GM18873 (cell line): ENCODE measurements at regions not wholly inside any gene's neighbourhood (a gene's known extent, or its start where the extent isn't known, plus 50 kb on each side); places are given as distances from the start of the nearest gene placed in this dataset.
"Not testable (repeated sequence)": the region's sequence is repeated elsewhere in the genome, so short reads cannot be mapped to it uniquely, and the experiment has no call there.

Experiments used
- ATAC-seq: cut with Tn5 transposase; IDR thresholded peaks from one replicate; pipeline ENCODE4 v1.9.1; 2021; ENCODE audit warnings: mild to moderate bottlenecking, moderate library complexity, moderate number of reproducible peaks; ENCODE audit not compliant: unreplicated experiment, low FRiP score

GRCh38 chr15:66959875-66960274 lies 105.5 kb upstream of the SMAD3 start:
- ATAC-seq, result no peak

- no peak for ATAC-seq
Measured at GRCh38 chr15:66960519-66960918, 104.9 kb upstream of the SMAD3 start.

GRCh38 chr15:66961407-66961884 lies 104.0 kb upstream of the SMAD3 start:
- ATAC-seq, result no peak

GRCh38 chr15:66961901-66962300 lies 103.5 kb upstream of the SMAD3 start:
- no peak for ATAC-seq

- ATAC-seq, result no peak
Measured at GRCh38 chr15:66962522-66962921, 102.9 kb upstream of the SMAD3 start.

- no peak for ATAC-seq
Measured at GRCh38 chr15:66963084-66963483, 102.3 kb upstream of the SMAD3 start.

GRCh38 chr15:66963710-66964109 lies 101.7 kb upstream of the SMAD3 start:
- no peak for ATAC-seq

GRCh38 chr15:66964111-66964738 lies 101.2 kb upstream of the SMAD3 start:
- no peak for ATAC-seq

GRCh38 chr15:66964791-66965190 lies 100.6 kb upstream of the SMAD3 start:
- no peak for ATAC-seq

- no peak for ATAC-seq
Measured at GRCh38 chr15:66965201-66965900, 100.1 kb upstream of the SMAD3 start.

GRCh38 chr15:66966256-66966655 lies 99.1 kb upstream of the SMAD3 start:
- ATAC-seq, result no peak

- no peak for ATAC-seq
Measured at GRCh38 chr15:66968806-66969596, 96.4 kb upstream of the SMAD3 start.

GRCh38 chr15:66974131-66974530 lies 91.3 kb upstream of the SMAD3 start:
- not testable (repeated sequence) for ATAC-seq

GRCh38 chr15:66976106-66976640 lies 89.2 kb upstream of the SMAD3 start:
- ATAC-seq, result not testable (repeated sequence)

GRCh38 chr15:66980326-66980725 lies 85.1 kb upstream of the SMAD3 start:
- not testable (repeated sequence) for ATAC-seq

- ATAC-seq, result no peak
Measured at GRCh38 chr15:66981771-66982170, 83.6 kb upstream of the SMAD3 start.

- ATAC-seq, result no peak
Measured at GRCh38 chr15:66982250-66982649, 83.2 kb upstream of the SMAD3 start.

GRCh38 chr15:66982816-66983215 lies 82.6 kb upstream of the SMAD3 start:
- ATAC-seq, result no peak

- ATAC-seq, result no peak
Measured at GRCh38 chr15:66985653-66986052, 79.7 kb upstream of the SMAD3 start.

GRCh38 chr15:66986951-66987350 lies 78.5 kb upstream of the SMAD3 start:
- ATAC-seq, result no peak

- ATAC-seq, result no peak
Measured at GRCh38 chr15:66993090-66993489, 72.3 kb upstream of the SMAD3 start.
